Stimulated activated CD4-positive, alpha-beta T cell treated with anti-CD3 and anti-CD28 coated beads, Interleukin-2, amount 100 ng/mL, for 24 hours (primary cell): ENCODE measurements at regions not wholly inside any gene's neighbourhood (a gene's known extent, or its start where the extent isn't known, plus 50 kb on each side); places are given as distances from the start of the nearest gene placed in this dataset.

Experiments used
- DNase-seq, 2 donors: peaks; one replicate each; pipeline ENCODE4 v3.0.0-alpha.2; 2020

- no peak for DNase-seq
Measured at GRCh38 chr12:132406493-132407450, 77.4 kb upstream of the GALNT9 start.

GRCh38 chr12:132405742-132406251, 76.4 kb upstream of the GALNT9 start:
- no peak for DNase-seq

- DNase-seq, result no peak
Measured at GRCh38 chr12:132404951-132405741, 75.8 kb upstream of the GALNT9 start.

- DNase-seq, result no peak
Measured at GRCh38 chr12:132404435-132404855, 75.1 kb upstream of the GALNT9 start.

GRCh38 chr12:132403636-132404434, 74.4 kb upstream of the GALNT9 start:
- no peak for DNase-seq

- no peak for DNase-seq
Measured at GRCh38 chr12:132402831-132403416, 73.5 kb upstream of the GALNT9 start.

- no peak for DNase-seq
Measured at GRCh38 chr12:132401982-132402381, 72.6 kb upstream of the GALNT9 start.

GRCh38 chr12:132400011-132400641, 70.7 kb upstream of the GALNT9 start:
- no peak for DNase-seq

GRCh38 chr12:132399092-132400010, 70.0 kb upstream of the GALNT9 start:
- no peak for DNase-seq

- no peak for DNase-seq
Measured at GRCh38 chr12:132398386-132398991, 69.1 kb upstream of the GALNT9 start.

- no peak for DNase-seq
Measured at GRCh38 chr12:132397934-132398385, 68.6 kb upstream of the GALNT9 start.

GRCh38 chr12:132397152-132397933, 68.0 kb upstream of the GALNT9 start:
- DNase-seq, result no peak

GRCh38 chr12:132396657-132397056, 67.3 kb upstream of the GALNT9 start:
- DNase-seq, result no peak

- no peak for DNase-seq
Measured at GRCh38 chr12:132395908-132396305, 66.5 kb upstream of the GALNT9 start.

GRCh38 chr12:132395192-132395907, 66.0 kb upstream of the GALNT9 start:
- no peak for DNase-seq

- peak; percentile 38 to 40 for DNase-seq
Measured at GRCh38 chr12:132393991-132394949, 64.9 kb upstream of the GALNT9 start.

GRCh38 chr12:132393245-132393795, 63.9 kb upstream of the GALNT9 start:
- no peak for DNase-seq
